H9 (cell line): ENCODE measurements at regions not wholly inside any gene's neighbourhood (a gene's known extent, or its start where the extent isn't known, plus 50 kb on each side); places are given as distances from the start of the nearest gene placed in this dataset.

Source experiments
- DNase-seq: peaks from one replicate; pipeline ENCODE4 v3.0.0-alpha.2; 2017
- H2AFZ ChIP-seq: one replicate; pipeline ENCODE4 v1.6.1; 2013; ENCODE audit warnings: mild to moderate bottlenecking, low read length, control low read depth, moderate library complexity
- H2AK5ac ChIP-seq: 2 replicates; pipeline ENCODE4 v1.6.1; 2013; ENCODE audit warnings: low read length, control low read depth, mixed read lengths; ENCODE audit not compliant: insufficient read length
- H2BK120ac ChIP-seq: one replicate; pipeline ENCODE4 v1.6.1; 2013; ENCODE audit warnings: low read depth, mild to moderate bottlenecking, low read length, control low read depth, inconsistent platforms; ENCODE audit not compliant: poor library complexity, severe bottlenecking
- H2BK12ac ChIP-seq: 2 replicates; pipeline ENCODE4 v1.6.1; 2013; ENCODE audit warnings: low read length, control low read depth, mixed read lengths, low read depth; ENCODE audit not compliant: insufficient read length
- H2BK15ac ChIP-seq: 2 replicates; pipeline ENCODE4 v1.6.1; 2013; ENCODE audit warnings: low read depth, low read length, control low read depth
- H2BK20ac ChIP-seq: one replicate; pipeline ENCODE4 v1.6.1; 2013; ENCODE audit warnings: low read depth, mild to moderate bottlenecking, low read length, control low read depth, inconsistent platforms; ENCODE audit not compliant: poor library complexity, severe bottlenecking
- H2BK5ac ChIP-seq: 2 replicates; pipeline ENCODE4 v1.6.1; 2013; ENCODE audit warnings: low read length, control low read depth, mixed read lengths; ENCODE audit not compliant: insufficient read length
- H3K14ac ChIP-seq: 2 replicates; pipeline ENCODE4 v1.6.1; 2013; ENCODE audit warnings: low read length, control low read depth; ENCODE audit not compliant: insufficient read depth
- H3K18ac ChIP-seq: 2 replicates; pipeline ENCODE4 v1.6.1; 2013; ENCODE audit warnings: low read depth, mild to moderate bottlenecking, mixed read lengths, low read length, control low read depth; ENCODE audit not compliant: insufficient read length
- H3K23ac ChIP-seq: 2 replicates; pipeline ENCODE4 v1.6.1; 2013; ENCODE audit warnings: low read length, control low read depth, mixed read lengths, low read depth; ENCODE audit not compliant: insufficient read length
- H3K23me2 ChIP-seq: 2 replicates; pipeline ENCODE4 v1.6.1; 2013; ENCODE audit warnings: low read depth, mild to moderate bottlenecking, mixed read lengths, low read length, control low read depth; ENCODE audit not compliant: insufficient read length, poor library complexity, severe bottlenecking
- H3K27ac ChIP-seq: 2 replicates; pipeline ENCODE4 v1.5.1; 2013; ENCODE audit warnings: low read length, control low read depth, mixed read lengths, low read depth; ENCODE audit not compliant: insufficient read length
- H3K27me3 ChIP-seq: 2 replicates; pipeline ENCODE4 v1.6.1; 2013; ENCODE audit warnings: low read length, control low read depth, inconsistent platforms; ENCODE audit not compliant: insufficient read depth
- H3K4ac ChIP-seq: 2 replicates; pipeline ENCODE4 v1.6.1; 2013; ENCODE audit warnings: low read depth, mild to moderate bottlenecking, control low read depth, inconsistent platforms, low read length, moderate library complexity
- H3K4me1 ChIP-seq: 2 replicates; pipeline ENCODE4 v1.6.1; 2013; ENCODE audit warnings: low read length, control low read depth, inconsistent platforms; ENCODE audit not compliant: insufficient read depth
- H3K4me2 ChIP-seq: 2 replicates; pipeline ENCODE4 v1.6.1; 2013; ENCODE audit warnings: low read length, control low read depth, mixed read lengths; ENCODE audit not compliant: insufficient read length, insufficient read depth
- H3K56ac ChIP-seq: 2 replicates; pipeline ENCODE4 v1.6.1; 2013; ENCODE audit warnings: low read depth, mild to moderate bottlenecking, mixed read lengths, low read length, control low read depth; ENCODE audit not compliant: insufficient read length
- H3K79me1 ChIP-seq: 2 replicates; pipeline ENCODE4 v1.6.1; 2013; ENCODE audit warnings: low read depth, mild to moderate bottlenecking, moderate library complexity, low read length, control low read depth, inconsistent platforms; ENCODE audit not compliant: insufficient read depth, poor library complexity, severe bottlenecking
- H3K79me2 ChIP-seq: 2 replicates; pipeline ENCODE4 v1.6.1; 2013; ENCODE audit warnings: low read length, control low read depth, inconsistent platforms; ENCODE audit not compliant: insufficient read depth
- H3K9ac ChIP-seq: 2 replicates; pipeline ENCODE4 v1.6.1; 2013; ENCODE audit warnings: low read length, control low read depth, mixed read lengths; ENCODE audit not compliant: insufficient read length; ENCODE audit errors: extremely low read depth
- H3K9me3 ChIP-seq: one replicate; pipeline ENCODE4 v1.6.1; 2013; ENCODE audit warnings: low read depth, low read length, inconsistent platforms; ENCODE audit not compliant: control insufficient read depth
- H3T11ph ChIP-seq: one replicate; pipeline ENCODE4 v1.6.1; 2013; ENCODE audit warnings: mild to moderate bottlenecking, low read length, control low read depth, inconsistent platforms
- H4K20me1 ChIP-seq: one replicate; pipeline ENCODE4 v1.6.1; 2013; ENCODE audit not compliant: control insufficient read depth, insufficient read length, insufficient read depth
- H4K5ac ChIP-seq: 2 replicates; pipeline ENCODE4 v1.6.1; 2013; ENCODE audit warnings: low read depth, mild to moderate bottlenecking, mixed read lengths, low read length, control low read depth; ENCODE audit not compliant: insufficient read length
- H4K8ac ChIP-seq: replicated peaks from 2 replicates; pipeline ENCODE4 v1.6.1; 2013; ENCODE audit warnings: low read length, control low read depth, mixed read lengths, low read depth; ENCODE audit not compliant: insufficient read length
- H4K91ac ChIP-seq: 2 replicates; pipeline ENCODE4 v1.6.1; 2013; ENCODE audit warnings: low read depth, mild to moderate bottlenecking, moderate library complexity, mixed read lengths, low read length, control low read depth; ENCODE audit not compliant: insufficient read length
- H3K27ac Mint-ChIP-seq, 3 experiments: 2 replicates in 2 of 3; 3 replicates in 1 of 3; pipeline ENCODE4 v1.8.0; 2020 to 2021; ENCODE audit warnings: mixed read lengths in 3 of 3, mild to moderate bottlenecking in 1 of 3, moderate library complexity in 1 of 3
- H3K27me3 Mint-ChIP-seq: 2 replicates; pipeline ENCODE4 v1.8.0; 2021; ENCODE audit warnings: low read depth, mild to moderate bottlenecking, moderate library complexity, mixed read lengths
- H3K36me3 Mint-ChIP-seq, 3 experiments: 2 replicates in 2 of 3; 3 replicates in 1 of 3; pipeline ENCODE4 v1.8.0; 2020 to 2021; ENCODE audit warnings: low read depth in 3 of 3, mixed read lengths in 3 of 3; ENCODE audit not compliant: insufficient read depth in 1 of 3
- H3K4me1 Mint-ChIP-seq, 2 experiments: 2 replicates each; pipeline ENCODE4 v1.8.0; 2020; ENCODE audit warnings: mixed read lengths in 2 of 2
- H3K4me3 Mint-ChIP-seq, 2 experiments: 2 replicates in 1 of 2; 3 replicates in 1 of 2; pipeline ENCODE4 v1.8.0; 2020 to 2021; ENCODE audit warnings: mild to moderate bottlenecking in 2 of 2, mixed read lengths in 2 of 2, moderate library complexity in 1 of 2
- H3K9me3 Mint-ChIP-seq, 2 experiments: 2 replicates in 1 of 2; 3 replicates in 1 of 2; pipeline ENCODE4 v1.8.0; 2020; ENCODE audit warnings: mild to moderate bottlenecking in 2 of 2, mixed read lengths in 2 of 2, moderate library complexity in 1 of 2
- CTCF ChIP-seq: fragments of 200-600 bp; sonication (generic); conservative IDR thresholded peaks from 3 replicates; pipeline ENCODE4 v1.8.0; 2021; ENCODE audit warnings: antibody characterized with exemption, mild to moderate bottlenecking
- WGBS: extraction: QIAGEN DNeasy Blood & Tissue Kit; methylation state at CpG from one replicate; pipeline ENCODE4 v1.1.7; 2013; ENCODE audit warnings: missing lambda C conversion rate, low lambda C conversion rate, mixed read lengths; ENCODE audit not compliant: insufficient read length; ENCODE audit errors: extremely low coverage; 5-methylcytosine and 5-hydroxymethylcytosine counted together

DNA sequence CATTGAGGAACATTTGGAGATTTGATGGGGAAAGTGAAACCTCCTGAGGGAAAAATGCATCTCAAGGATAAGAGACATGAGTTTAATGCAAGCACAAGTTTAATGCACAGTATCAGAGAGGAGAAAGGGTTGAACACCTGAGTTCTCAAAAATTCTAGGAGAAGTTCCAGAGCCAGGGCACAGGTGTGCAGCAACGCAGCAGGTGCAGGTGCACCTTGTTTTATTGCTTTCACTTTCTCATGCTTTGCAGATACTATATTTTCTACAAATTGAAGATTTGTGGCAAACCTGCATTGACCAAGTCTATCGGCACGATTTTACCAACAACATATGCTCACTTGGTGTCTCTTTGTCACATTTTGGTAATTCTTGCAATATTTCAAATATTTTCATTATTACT lies 267.6 kb upstream of the HNRNPA3 start:
- no CpG with 5 or more reads among the region's 3 CpGs for WGBS
- Histone ChIP-seq H3K56ac (no peak overlapping the region), H3K27ac (no peak overlapping the region), H3K9me3 (no peaks in the 10 kb centered on the region), H2BK12ac (no peak overlapping the region), H3K79me1 (no peaks in the 10 kb centered on the region), H3K79me2 (no peaks in the 10 kb centered on the region), H2BK15ac (no peak overlapping the region), H3K4me2 (no peak overlapping the region), H2AFZ (no peak overlapping the region), H3K27me3 (no peaks in the 10 kb centered on the region), H2BK120ac (no peak overlapping the region), H2BK20ac (no peak overlapping the region), H4K91ac (no peak overlapping the region), H4K5ac (no peak overlapping the region), H3K14ac (no peak overlapping the region), H3K23me2 (no peaks in the 10 kb centered on the region), H2AK5ac (no peak overlapping the region), H4K20me1 (no peaks in the 10 kb centered on the region), H3K4ac (no peak overlapping the region), H3K23ac (no peak overlapping the region), H3K18ac (no peak overlapping the region), H2BK5ac (no peak overlapping the region), H3K9ac (no peak overlapping the region), H4K8ac (no peak overlapping the region), H3T11ph (no peak overlapping the region), H3K4me1 (no peaks in the 10 kb centered on the region)
- no peaks in the 10 kb centered on the region for H3K27me3 Mint-ChIP-seq
- no peaks in the 10 kb centered on the region for H3K36me3 Mint-ChIP-seq
- no peak for DNase-seq
- H3K4me1 Mint-ChIP-seq = no peaks in the 10 kb centered on the region
- H3K27ac Mint-ChIP-seq = no peak overlapping the region
- H3K9me3 Mint-ChIP-seq = peaks cover 0 to 2% of the 10 kb centered on the region in 2 experiments; a peak in 2 of 5 replicates
- no peak for TF ChIP-seq CTCF
- H3K4me3 Mint-ChIP-seq = no peak overlapping the region
